SU-DHL-6 (cell line): ENCODE measurements at regions not wholly inside any gene's neighbourhood (a gene's known extent, or its start where the extent isn't known, plus 50 kb on each side); places are given as distances from the start of the nearest gene placed in this dataset.

ENCODE experiments used
- H2AFZ ChIP-seq: fragments of 200-600 bp; sonication (generic); 2 replicates; pipeline ENCODE4 v1.6.1; 2014; ENCODE audit warnings: low read depth, mild to moderate bottlenecking, moderate library complexity, mixed read lengths, antibody characterized with exemption, low read length; ENCODE audit not compliant: severe bottlenecking
- H3F3A ChIP-seq: fragments of 200-600 bp; shearing (Covaris generic); 2 replicates; pipeline ENCODE4 v1.6.0; 2016; ENCODE audit warnings: antibody characterized with exemption, mild to moderate bottlenecking; ENCODE audit not compliant: insufficient read depth
- H3K27ac ChIP-seq: fragments of 200-600 bp; sonication (generic); 2 replicates; pipeline ENCODE4 v1.5.1; 2016; ENCODE audit warnings: low read depth, mild to moderate bottlenecking, low read length, moderate library complexity, mixed read lengths
- H3K27me3 ChIP-seq: fragments of 200-600 bp; sonication (generic), shearing (Covaris generic); 2 replicates; pipeline ENCODE4 v1.6.0; 2014; ENCODE audit warnings: mild to moderate bottlenecking, low read length
- H3K36me3 ChIP-seq: fragments of 200-600 bp; sonication (generic); 2 replicates; pipeline ENCODE4 v1.6.1; 2014; ENCODE audit warnings: mild to moderate bottlenecking, low read length, mixed read lengths
- H3K4me2 ChIP-seq: fragments of 300-600, 200-600 bp; shearing (Covaris generic), sonication (generic); 2 replicates; pipeline ENCODE4 v1.6.0; 2014; ENCODE audit warnings: low read length, low read depth, mild to moderate bottlenecking; ENCODE audit not compliant: poor library complexity, severe bottlenecking
- H3K4me3 ChIP-seq: fragments of 200-600 bp; sonication (generic); 2 replicates; pipeline ENCODE4 v1.5.1; 2014; ENCODE audit warnings: antibody characterized with exemption, low read length, mild to moderate bottlenecking, mixed read lengths; ENCODE audit not compliant: insufficient read depth, poor library complexity, severe bottlenecking
- H3K79me2 ChIP-seq: fragments of 200-600 bp; sonication (generic); 2 replicates; pipeline ENCODE4 v1.6.1; 2014; ENCODE audit warnings: mild to moderate bottlenecking, low read length, moderate library complexity; ENCODE audit not compliant: insufficient read depth
- H3K9ac ChIP-seq: fragments of 200-600 bp; sonication (generic); 2 replicates; pipeline ENCODE4 v1.7.0; 2014; ENCODE audit warnings: mild to moderate bottlenecking, low read length
- H3K9me2 ChIP-seq: fragments of 200-600 bp; sonication (generic); replicated peaks from 2 replicates; pipeline ENCODE4 v1.6.1; 2014; ENCODE audit warnings: low read length; ENCODE audit not compliant: insufficient read depth
- H3K9me3 ChIP-seq: fragments of 200-600 bp; sonication (generic); 2 replicates; pipeline ENCODE4 v1.6.1; 2014; ENCODE audit warnings: low read length, mixed read lengths; ENCODE audit not compliant: insufficient read depth
- H4K20me1 ChIP-seq: fragments of 200-600 bp; sonication (generic); 2 replicates; pipeline ENCODE4 v1.6.1; 2014; ENCODE audit warnings: low read depth, mild to moderate bottlenecking, antibody characterized with exemption, low read length, moderate library complexity, mixed read lengths
- CTCF ChIP-seq: fragments of 200-600 bp; sonication (generic); IDR thresholded peaks from one replicate; pipeline ENCODE4 v1.5.1; 2017; ENCODE audit warnings: antibody characterized with exemption, mild to moderate bottlenecking, low read length, moderate library complexity; ENCODE audit not compliant: insufficient read depth, poor library complexity, severe bottlenecking
- EZH2phosphoT487 ChIP-seq: fragments of 200-600 bp; sonication (generic), shearing (Covaris generic); conservative IDR thresholded peaks from 2 replicates; pipeline ENCODE4 v1.6.1; 2018; ENCODE audit warnings: mild to moderate bottlenecking, antibody characterized with exemption, low read length, moderate library complexity, mixed read lengths

- Histone ChIP-seq H3K36me3 (no peaks in the 10 kb centered on the region), H3K4me3 (no peak overlapping the region), H3K9me2 (no peaks in the 10 kb centered on the region), H3K9me3 (no peaks in the 10 kb centered on the region), H3F3A (no peaks in the 10 kb centered on the region), H3K27ac (no peak overlapping the region), H3K79me2 (no peaks in the 10 kb centered on the region), H3K9ac (no peak overlapping the region), H3K4me2 (no peak overlapping the region), H3K27me3 (no peaks in the 10 kb centered on the region), H2AFZ (no peak overlapping the region), H4K20me1 (no peaks in the 10 kb centered on the region)
- TF ChIP-seq EZH2phosphoT487, result no peak
- TF ChIP-seq CTCF, result no peak
These were observed 467.4 kb downstream of the EPHA5 start for GRCh38 chr4:65202853-65203236.

- Histone ChIP-seq H4K20me1 (no peaks in the 10 kb centered on the region), H3K27ac (no peak overlapping the region), H2AFZ (no peak overlapping the region), H3K27me3 (no peaks in the 10 kb centered on the region), H3K9ac (no peak overlapping the region), H3F3A (no peaks in the 10 kb centered on the region), H3K9me3 (no peaks in the 10 kb centered on the region), H3K4me2 (no peak overlapping the region), H3K4me3 (no peak overlapping the region), H3K9me2 (no peaks in the 10 kb centered on the region), H3K79me2 (no peaks in the 10 kb centered on the region), H3K36me3 (no peaks in the 10 kb centered on the region)
- no peak for TF ChIP-seq EZH2phosphoT487
- TF ChIP-seq CTCF, result no peak
These were observed 468.0 kb downstream of the EPHA5 start for GRCh38 chr4:65202165-65202852.

GRCh38 chr4:65195666-65196065 is 474.6 kb downstream of the EPHA5 start:
- no peak overlapping the region for H3K4me2 ChIP-seq
- H3K9me2 ChIP-seq, result no peaks in the 10 kb centered on the region
- no peak overlapping the region for H3K27ac ChIP-seq
- H3K9ac ChIP-seq, result no peak overlapping the region
- H3K27me3 ChIP-seq, result no peaks in the 10 kb centered on the region
- H3K9me3 ChIP-seq, result no peaks in the 10 kb centered on the region
- no peaks in the 10 kb centered on the region for H3K79me2 ChIP-seq
- no peak overlapping the region for H2AFZ ChIP-seq
- H3F3A ChIP-seq, result no peaks in the 10 kb centered on the region
- H3K36me3 ChIP-seq, result no peaks in the 10 kb centered on the region
- no peaks in the 10 kb centered on the region for H4K20me1 ChIP-seq
- TF ChIP-seq EZH2phosphoT487, result no peak
- TF ChIP-seq CTCF, result no peak
- no peak overlapping the region for H3K4me3 ChIP-seq
